Chondrocyte (in vitro differentiated cells): ENCODE measurements at regions not wholly inside any gene's neighbourhood (a gene's known extent, or its start where the extent isn't known, plus 50 kb on each side); places are given as distances from the start of the nearest gene placed in this dataset.

Experiments
- DNase-seq: peaks from one replicate; pipeline ENCODE4 v3.0.0; 2021; ENCODE audit warnings: mixed read lengths, low spot score
- H3K27ac Mint-ChIP-seq: one replicate; pipeline ENCODE4 v1.8.0; 2021; ENCODE audit warnings: mild to moderate bottlenecking, moderate library complexity, mixed read lengths; ENCODE audit not compliant: unreplicated experiment
- H3K27me3 Mint-ChIP-seq: 2 replicates; pipeline ENCODE4 v1.8.0; 2021; ENCODE audit warnings: low read depth, mixed read lengths
- H3K36me3 Mint-ChIP-seq: 2 replicates; pipeline ENCODE4 v1.8.0; 2021; ENCODE audit warnings: low read depth, mixed read lengths
- H3K4me1 Mint-ChIP-seq: 2 replicates; pipeline ENCODE4 v1.8.0; 2021; ENCODE audit warnings: low read depth, mild to moderate bottlenecking, mixed read lengths
- H3K4me3 Mint-ChIP-seq: one replicate; pipeline ENCODE4 v1.8.0; 2021; ENCODE audit warnings: mild to moderate bottlenecking, moderate library complexity, mixed read lengths; ENCODE audit not compliant: unreplicated experiment
- H3K9me3 Mint-ChIP-seq: 2 replicates; pipeline ENCODE4 v1.8.0; 2021; ENCODE audit warnings: low read depth, mixed read lengths
- CTCF ChIP-seq: fragments of 200-600 bp; sonication (generic); IDR thresholded peaks from 2 replicates; pipeline ENCODE4 v1.5.0; 2021; ENCODE audit warnings: antibody characterized with exemption, mild to moderate bottlenecking, moderate library complexity

GRCh38 chr3:117444175-117444574 lies 734.6 kb downstream of the TUSC7 start:
- Mint-ChIP-seq H3K27me3 (peaks cover 16% of the 10 kb centered on the region), H3K36me3 (no peaks in the 10 kb centered on the region), H3K9me3 (no peaks in the 10 kb centered on the region), H3K4me1 (no peaks in the 10 kb centered on the region), H3K4me3 (no peak overlapping the region), H3K27ac (no peak overlapping the region)
- no peak for TF ChIP-seq CTCF
- no peak for DNase-seq

DNA sequence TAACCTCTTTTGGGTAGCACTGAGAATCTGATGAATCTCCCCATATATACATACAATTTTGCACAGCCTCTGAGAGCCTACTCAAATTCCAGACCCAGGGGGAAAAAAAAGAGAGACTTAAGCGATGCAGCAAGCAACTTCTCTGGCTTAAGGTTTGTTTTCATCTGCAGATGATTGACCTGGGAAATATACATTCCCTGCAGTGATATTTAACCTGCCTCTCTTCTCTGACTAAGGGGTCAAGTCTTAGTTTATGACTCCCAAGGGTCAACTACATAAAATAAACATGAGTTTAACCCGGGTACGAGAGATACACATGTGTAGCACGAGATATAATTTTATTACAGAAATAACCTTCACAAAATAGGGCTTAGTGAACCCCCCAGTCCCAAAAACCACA lies 737.8 kb downstream of the TUSC7 start:
- no peak for DNase-seq
- Mint-ChIP-seq H3K27me3 (peaks cover 16% of the 10 kb centered on the region), H3K27ac (no peak overlapping the region), H3K4me1 (no peaks in the 10 kb centered on the region), H3K9me3 (no peaks in the 10 kb centered on the region), H3K36me3 (no peaks in the 10 kb centered on the region), H3K4me3 (no peak overlapping the region)
- TF ChIP-seq CTCF: no peak

DNA sequence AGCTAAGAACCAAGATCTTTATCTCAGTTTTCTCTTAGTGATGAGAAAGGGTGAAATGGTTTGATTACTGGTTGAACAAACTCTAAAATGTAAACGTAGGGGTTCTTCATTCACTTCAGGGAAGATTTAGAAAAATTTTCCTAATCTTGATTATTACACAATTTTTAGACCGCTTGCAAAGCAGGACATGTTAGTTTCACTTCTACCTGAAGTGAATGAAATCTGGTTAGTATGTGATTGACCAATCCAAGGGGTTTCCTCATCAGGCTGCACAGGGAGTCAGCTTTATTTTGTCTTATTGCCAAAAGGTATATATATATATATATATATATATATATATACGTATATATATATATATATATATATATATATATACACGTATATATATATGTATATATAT lies 740.4 kb downstream of the TUSC7 start:
- TF ChIP-seq CTCF: no peak
- Mint-ChIP-seq H3K9me3 (no peaks in the 10 kb centered on the region), H3K4me3 (no peak overlapping the region), H3K27me3 (peaks cover 13% of the 10 kb centered on the region), H3K4me1 (no peaks in the 10 kb centered on the region), H3K27ac (no peak overlapping the region), H3K36me3 (no peaks in the 10 kb centered on the region)
- DNase-seq: no peak

- H3K27me3 Mint-ChIP-seq: peaks cover 2% of the 10 kb centered on the region
- H3K4me1 Mint-ChIP-seq: no peaks in the 10 kb centered on the region
- no peak overlapping the region for H3K4me3 Mint-ChIP-seq
- DNase-seq: no peak
- no peaks in the 10 kb centered on the region for H3K9me3 Mint-ChIP-seq
- no peaks in the 10 kb centered on the region for H3K36me3 Mint-ChIP-seq
- H3K27ac Mint-ChIP-seq: no peak overlapping the region
- peak; percentile 12 for TF ChIP-seq CTCF
Measured at GRCh38 chr3:117454254-117454653, 744.7 kb downstream of the TUSC7 start.

GRCh38 chr3:117454908-117455307 lies 745.3 kb downstream of the TUSC7 start:
- no peak overlapping the region for H3K27ac Mint-ChIP-seq
- H3K27me3 Mint-ChIP-seq: no peaks in the 10 kb centered on the region
- H3K36me3 Mint-ChIP-seq: no peaks in the 10 kb centered on the region
- no peaks in the 10 kb centered on the region for H3K9me3 Mint-ChIP-seq
- no peak for TF ChIP-seq CTCF
- no peak overlapping the region for H3K4me3 Mint-ChIP-seq
- DNase-seq: no peak
- H3K4me1 Mint-ChIP-seq: no peaks in the 10 kb centered on the region
